Endothelial cell of umbilical vein (primary cell): ENCODE measurements at regions not wholly inside any gene's neighbourhood (a gene's known extent, or its start where the extent isn't known, plus 50 kb on each side); places are given as distances from the start of the nearest gene placed in this dataset.

Experiments used
- BruUV-seq: library from RNA; stranded (reverse); fragments of 400-500 nt; replicated peaks from 2 replicates; lab custom pipeline; 2021; lab: Mats Ljungman, UMichigan
- CTCF ChIA-PET: fragments of 300-600, 350-600 bp; sonication (Branson Sonifier 250); formaldehyde crosslinking; loops from one replicate; lab custom pipeline; 2021; ENCODE audit warnings: antibody characterized with exemption, inconsistent platforms; lab: Charles Lee
- POLR2A ChIA-PET: fragments of 300-600, 350-600 bp; sonication (Branson Sonifier 250); formaldehyde crosslinking; loops from one replicate; lab custom pipeline; 2021; ENCODE audit warnings: antibody characterized with exemption, inconsistent platforms; lab: Charles Lee
- DNase-seq: peaks from one replicate; pipeline ENCODE4 v3.0.0-alpha.2; 2011; ENCODE audit warnings: low read depth, low spot score
- FAIRE-seq: peaks from 2 replicates; lab custom pipeline; 2011; peaks lifted over from hg19 to GRCh38; lab: Jason Lieb, UNC
- H2AFZ ChIP-seq: 2 replicates; pipeline ENCODE4 v1.6.0; 2012; ENCODE audit warnings: low read depth, low read length, control low read depth, inconsistent platforms
- H3K27ac ChIP-seq: 2 replicates; pipeline ENCODE4 v1.5.1; 2011; ENCODE audit warnings: low read depth, mild to moderate bottlenecking, control low read depth, low read length, moderate library complexity; ENCODE audit not compliant: insufficient read depth
- H3K27me3 ChIP-seq, 2 experiments: 2 replicates each; pipeline versions ENCODE4 v1.6.0 to v1.6.1; 2011; ENCODE audit warnings: low read length in 2 of 2, mixed read lengths in 1 of 2; ENCODE audit not compliant: control insufficient read depth in 2 of 2, insufficient read depth in 2 of 2
- H3K36me3 ChIP-seq, 2 experiments: 2 replicates in 1 of 2; 3 replicates in 1 of 2; pipeline ENCODE4 v1.5.1; 2011; ENCODE audit warnings: low read length in 2 of 2, mild to moderate bottlenecking in 1 of 2, moderate library complexity in 1 of 2; ENCODE audit not compliant: control insufficient read depth in 2 of 2, insufficient read depth in 2 of 2; ENCODE audit errors: extremely low read depth in 1 of 2
- H3K4me1 ChIP-seq: 3 replicates; pipeline ENCODE4 v1.5.1; 2011; ENCODE audit warnings: mild to moderate bottlenecking, low read length; ENCODE audit not compliant: control insufficient read depth, insufficient read depth; ENCODE audit errors: extremely low read depth
- H3K4me2 ChIP-seq: 2 replicates; pipeline ENCODE4 v1.6.1; 2011; ENCODE audit warnings: low read length, control low read depth, mixed read lengths; ENCODE audit not compliant: insufficient read depth
- H3K4me3 ChIP-seq, 3 experiments: fragments of 200-600 bp in 1 of 3; sonication (generic), shearing (Covaris generic) in 1 of 3; replicated peaks in 1 of 3; 2 replicates each; pipeline ENCODE4 v1.5.1; 2011 to 2016; ENCODE audit warnings: control low read depth in 3 of 3, low read length in 3 of 3, mild to moderate bottlenecking in 2 of 3, inconsistent platforms in 1 of 3, low read depth in 1 of 3, moderate library complexity in 1 of 3; ENCODE audit not compliant: insufficient read depth in 1 of 3
- H3K79me2 ChIP-seq: 2 replicates; pipeline ENCODE4 v1.6.0; 2012; ENCODE audit warnings: low read length, inconsistent platforms; ENCODE audit not compliant: control insufficient read depth, insufficient read depth
- H3K9ac ChIP-seq: replicated peaks from 2 replicates; pipeline ENCODE3; 2011; ENCODE audit warnings: low read length, control low read depth; ENCODE audit not compliant: insufficient read depth; ENCODE audit errors: extremely low read depth
- H3K9me1 ChIP-seq: replicated peaks from 3 replicates; pipeline ENCODE4 v1.6.0; 2011; ENCODE audit warnings: mild to moderate bottlenecking, low read length; ENCODE audit not compliant: control insufficient read depth, insufficient read depth; ENCODE audit errors: extremely low read depth
- H3K9me3 ChIP-seq: replicated peaks from 2 replicates; pipeline ENCODE4 v1.5.1; 2012; ENCODE audit warnings: low read length, inconsistent platforms; ENCODE audit not compliant: control insufficient read depth, insufficient read depth
- H4K20me1 ChIP-seq: replicated peaks from 2 replicates; pipeline ENCODE3; 2011; ENCODE audit warnings: mild to moderate bottlenecking, low read length; ENCODE audit not compliant: control insufficient read depth, insufficient read depth; ENCODE audit errors: extremely low read depth
- EZH2 ChIP-seq: IDR thresholded peaks from 2 replicates; pipeline ENCODE4 v1.6.1; 2012; ENCODE audit warnings: borderline replicate concordance, low read depth, mild to moderate bottlenecking, moderate library complexity, low read length, inconsistent platforms; ENCODE audit not compliant: severe bottlenecking
- FOS ChIP-seq: IDR thresholded peaks from 2 replicates; pipeline ENCODE4 v1.6.1; 2011; ENCODE audit warnings: mild to moderate bottlenecking, low read length, moderate library complexity, borderline replicate concordance; ENCODE audit not compliant: insufficient read depth
- GATA2 ChIP-seq: IDR thresholded peaks from 2 replicates; pipeline ENCODE4 v1.7.0; 2011; ENCODE audit warnings: low read depth, mild to moderate bottlenecking, moderate library complexity, mixed read lengths, low read length; ENCODE audit not compliant: insufficient read length, insufficient read depth
- JUN ChIP-seq: IDR thresholded peaks from 2 replicates; pipeline ENCODE4 v1.6.1; 2011; ENCODE audit warnings: borderline replicate concordance, low read depth; ENCODE audit not compliant: insufficient read length, insufficient read depth
- MYC ChIP-seq: IDR thresholded peaks from one replicate; pipeline ENCODE4 v1.6.1; 2011; ENCODE audit warnings: mild to moderate bottlenecking, low read depth, low read length
- POLR2A ChIP-seq: IDR thresholded peaks from 2 replicates; pipeline ENCODE4 v1.6.1; 2012; ENCODE audit warnings: low read depth, mild to moderate bottlenecking, control low read depth, low read length
- POLR2AphosphoS5 ChIP-seq: IDR thresholded peaks from 2 replicates; pipeline ENCODE4 v1.6.1; 2012; ENCODE audit warnings: low read depth, mild to moderate bottlenecking, control low read depth, low read length, moderate library complexity; ENCODE audit not compliant: insufficient read depth
- dilution Hi-C: fragments of 300-500 bp; cut with MboI; formaldehyde crosslinking; loops from one replicate; pipeline ENCODE4 v1.15.0; 2019; ENCODE audit warnings: low sequenced_read_pairs; ENCODE audit not compliant: extremely low pct_ligation_motif_present
- intact Hi-C: fragments of 100-400 bp; cut with micrococcal nuclease; formaldehyde crosslinking; loops from one replicate; pipeline ENCODE4 v1.10.0; 2022
- TF ChIP-seq, protein P1 (sequence below): IDR thresholded peaks from 2 replicates; pipeline ENCODE4 v1.6.1; 2011; ENCODE audit not compliant: insufficient read depth, insufficient read length
- TF ChIP-seq, protein P2 (sequence below), 2 donors: IDR thresholded peaks; 1 replicate in 1 of 2; 2 replicates in 1 of 2; pipeline ENCODE4 v1.5.1; 2011; ENCODE audit warnings: low read length in 2 of 2, mild to moderate bottlenecking in 2 of 2, moderate library complexity in 2 of 2, control low read depth in 1 of 2, inconsistent platforms in 1 of 2, low read depth in 1 of 2; ENCODE audit not compliant: insufficient read depth in 1 of 2; ENCODE audit errors: extremely low read depth in 1 of 2

DNA sequence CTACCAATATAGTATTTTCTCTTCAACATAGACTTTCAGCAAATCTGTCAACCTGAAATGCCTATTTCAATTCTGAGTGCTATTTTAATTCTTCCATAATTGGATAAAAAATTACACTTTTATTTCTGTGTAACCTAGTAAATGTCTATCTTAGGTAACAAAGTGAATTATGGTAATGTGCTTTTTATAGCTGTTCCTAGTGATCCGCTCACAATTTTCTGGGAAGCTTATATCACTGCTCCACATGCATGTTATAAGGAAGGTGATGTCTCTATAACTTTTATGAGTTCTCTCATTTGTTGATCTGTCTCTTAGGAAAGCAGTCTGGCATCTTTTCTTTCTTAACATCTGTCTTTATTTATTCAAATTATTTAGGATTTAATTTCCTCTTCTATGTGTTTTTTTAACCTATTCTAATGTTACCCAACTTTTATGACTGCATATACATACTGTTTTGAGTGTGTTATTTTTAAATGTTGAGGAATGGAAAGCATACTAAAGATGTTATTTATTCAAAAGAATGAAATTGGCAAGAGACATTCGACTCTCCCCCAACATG, 777.1 kb upstream of the MDGA2 start:
- H3K4me2 ChIP-seq, result no peak overlapping the region
- ChIA-PET POLR2A (no interaction called here), CTCF (interaction anchor here (0.6 kb wide), 1 partner anchor 25 kb away, joined by 4 read pairs; no protein-coding TSS in a partner anchor)
- no peaks in the 10 kb centered on the region for H3K4me1 ChIP-seq
- no peak overlapping the region for H3K27ac ChIP-seq
- H3K9me3 ChIP-seq, result no peaks in the 10 kb centered on the region
- dilution Hi-C loops, result no loop called here
- H3K27me3 ChIP-seq, result no peaks in the 10 kb centered on the region
- H3K79me2 ChIP-seq, result no peaks in the 10 kb centered on the region
- no peaks in the 10 kb centered on the region for H3K9me1 ChIP-seq
- FAIRE-seq, result no peak
- H2AFZ ChIP-seq, result no peak overlapping the region
- H3K4me3 ChIP-seq, result no peak overlapping the region
- no peaks in the 10 kb centered on the region for H3K36me3 ChIP-seq
- TF ChIP-seq, protein P1, sequence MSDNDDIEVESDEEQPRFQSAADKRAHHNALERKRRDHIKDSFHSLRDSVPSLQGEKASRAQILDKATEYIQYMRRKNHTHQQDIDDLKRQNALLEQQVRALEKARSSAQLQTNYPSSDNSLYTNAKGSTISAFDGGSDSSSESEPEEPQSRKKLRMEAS, result no peak
- no peak for TF ChIP-seq POLR2A
- TF ChIP-seq JUN, result no peak
- no peak for TF ChIP-seq POLR2AphosphoS5
- TF ChIP-seq FOS, result no peak
- no peak for TF ChIP-seq GATA2
- TF ChIP-seq, protein P2, sequence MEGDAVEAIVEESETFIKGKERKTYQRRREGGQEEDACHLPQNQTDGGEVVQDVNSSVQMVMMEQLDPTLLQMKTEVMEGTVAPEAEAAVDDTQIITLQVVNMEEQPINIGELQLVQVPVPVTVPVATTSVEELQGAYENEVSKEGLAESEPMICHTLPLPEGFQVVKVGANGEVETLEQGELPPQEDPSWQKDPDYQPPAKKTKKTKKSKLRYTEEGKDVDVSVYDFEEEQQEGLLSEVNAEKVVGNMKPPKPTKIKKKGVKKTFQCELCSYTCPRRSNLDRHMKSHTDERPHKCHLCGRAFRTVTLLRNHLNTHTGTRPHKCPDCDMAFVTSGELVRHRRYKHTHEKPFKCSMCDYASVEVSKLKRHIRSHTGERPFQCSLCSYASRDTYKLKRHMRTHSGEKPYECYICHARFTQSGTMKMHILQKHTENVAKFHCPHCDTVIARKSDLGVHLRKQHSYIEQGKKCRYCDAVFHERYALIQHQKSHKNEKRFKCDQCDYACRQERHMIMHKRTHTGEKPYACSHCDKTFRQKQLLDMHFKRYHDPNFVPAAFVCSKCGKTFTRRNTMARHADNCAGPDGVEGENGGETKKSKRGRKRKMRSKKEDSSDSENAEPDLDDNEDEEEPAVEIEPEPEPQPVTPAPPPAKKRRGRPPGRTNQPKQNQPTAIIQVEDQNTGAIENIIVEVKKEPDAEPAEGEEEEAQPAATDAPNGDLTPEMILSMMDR (IDR thresholded peaks at IDR 0.05; ENCODE audit: extremely low read depth in 1 of 2, insufficient read depth in 1 of 2, low read depth in 1 of 2, low read length in 2 of 2), result no peak
- TF ChIP-seq EZH2, result no peak
- no peak for TF ChIP-seq MYC
- H4K20me1 ChIP-seq, result no peaks in the 10 kb centered on the region
- no peak overlapping the region for H3K9ac ChIP-seq
- no TSS peak for BruUV-seq
- intact Hi-C loops, result no loop called here
- no peak for DNase-seq
